PC-9 (cell line): ENCODE measurements at regions not wholly inside any gene's neighbourhood (a gene's known extent, or its start where the extent isn't known, plus 50 kb on each side); places are given as distances from the start of the nearest gene placed in this dataset.

Source experiments
- BruUV-seq: library from RNA; stranded (reverse); fragments of 400-500 nt; replicated peaks from 2 replicates; lab custom pipeline; 2021; lab: Mats Ljungman, UMichigan
- CTCF ChIA-PET: fragments of 300-600 bp; sonication (Branson Sonifier 250); formaldehyde crosslinking; loops from one replicate; lab custom pipeline; 2022; ENCODE audit warnings: antibody characterized with exemption; lab: Charles Lee
- POLR2A ChIA-PET: fragments of 300-600 bp; sonication (Branson Sonifier 250); formaldehyde crosslinking; loops from one replicate; lab custom pipeline; 2022; ENCODE audit warnings: antibody characterized with exemption; ENCODE audit not compliant: unreplicated experiment; lab: Charles Lee
- DNase-seq, 2 experiments: peaks; one replicate each; pipeline versions ENCODE4 v3.0.0 to v3.0.0-alpha.2; 2015 to 2022; ENCODE audit warnings: mixed read lengths in 1 of 2
- H2AFZ ChIP-seq: fragments of 200-600 bp; sonication (generic); 2 replicates; pipeline ENCODE4 v1.8.1; 2017; ENCODE audit warnings: antibody characterized with exemption
- H3F3A ChIP-seq: fragments of 200-600 bp; sonication (generic); 2 replicates; pipeline ENCODE4 v1.8.1; 2017; ENCODE audit warnings: antibody characterized with exemption, mild to moderate bottlenecking, low read depth; ENCODE audit not compliant: insufficient read depth
- H3K27ac ChIP-seq: fragments of 200-600 bp; sonication (generic); 2 replicates; pipeline ENCODE4 v1.6.1; 2016; ENCODE audit warnings: mixed run types
- H3K27me3 ChIP-seq: fragments of 200-600 bp; sonication (generic); 2 replicates; pipeline ENCODE4 v1.6.1; 2016; ENCODE audit warnings: low read depth, mixed run types; ENCODE audit not compliant: insufficient read depth
- H3K36me3 ChIP-seq: fragments of 200-600 bp; sonication (generic); 2 replicates; pipeline ENCODE4 v1.6.1; 2016; ENCODE audit warnings: low read depth, mixed run types
- H3K4me1 ChIP-seq: fragments of 200-600 bp; sonication (generic); replicated peaks from 2 replicates; pipeline ENCODE4 v1.6.1; 2016; ENCODE audit warnings: mixed run types; ENCODE audit not compliant: insufficient read depth
- H3K4me2 ChIP-seq: fragments of 200-600 bp; sonication (generic); 2 replicates; pipeline ENCODE4 v1.6.1; 2017; ENCODE audit warnings: mixed run types
- H3K4me3 ChIP-seq: fragments of 200-600 bp; sonication (generic); 2 replicates; pipeline ENCODE4 v1.6.1; 2016; ENCODE audit warnings: mixed run types
- H3K79me2 ChIP-seq: fragments of 200-600 bp; sonication (generic); 2 replicates; pipeline ENCODE4 v1.6.1; 2017; ENCODE audit warnings: low read depth, mixed run types
- H3K9me2 ChIP-seq: fragments of 200-600 bp; sonication (generic); 2 replicates; pipeline ENCODE4 v1.8.1; 2017; ENCODE audit warnings: mild to moderate bottlenecking; ENCODE audit not compliant: insufficient read depth
- H3K9me3 ChIP-seq: fragments of 200-600 bp; sonication (generic); 2 replicates; pipeline ENCODE4 v1.8.1; 2016; ENCODE audit warnings: low read depth; ENCODE audit not compliant: insufficient read depth
- H4K20me1 ChIP-seq: fragments of 200-600 bp; sonication (generic); 2 replicates; pipeline ENCODE4 v1.8.1; 2017; ENCODE audit not compliant: insufficient read depth
- CTCF ChIP-seq: fragments of 200-600 bp; sonication (generic); conservative IDR thresholded peaks from 2 replicates; pipeline ENCODE4 v1.6.1; 2017; ENCODE audit warnings: mixed run types, antibody characterized with exemption, mild to moderate bottlenecking, moderate library complexity
- EZH2 ChIP-seq: fragments of 200-600 bp; sonication (generic); IDR thresholded peaks from 2 replicates; pipeline ENCODE4 v1.8.0; 2017; ENCODE audit warnings: antibody characterized with exemption, low read depth
- intact Hi-C: fragments of 100-400 bp; cut with micrococcal nuclease; formaldehyde crosslinking; loops from one replicate; pipeline ENCODE4 v1.10.0; 2022; ENCODE audit not compliant: unreplicated experiment

- Histone ChIP-seq H2AFZ (no peak overlapping the region), H3K9me2 (no peaks in the 10 kb centered on the region), H3K4me3 (no peak overlapping the region), H3K4me1 (no peaks in the 10 kb centered on the region), H3K9me3 (no peaks in the 10 kb centered on the region), H3K79me2 (no peaks in the 10 kb centered on the region), H3F3A (no peaks in the 10 kb centered on the region), H3K4me2 (no peak overlapping the region), H4K20me1 (no peaks in the 10 kb centered on the region), H3K36me3 (no peaks in the 10 kb centered on the region), H3K27ac (no peak overlapping the region), H3K27me3 (0 out of 2 replicates have a peak, but pooled peaks cover 4% of the 10 kb centered on the region)
- no TSS peak for BruUV-seq
- CTCF ChIA-PET: no interaction called here
- POLR2A ChIA-PET: no interaction called here
- no peak for DNase-seq
- no peak for TF ChIP-seq CTCF
- TF ChIP-seq EZH2: no peak
- intact Hi-C loops: no loop called here
These were observed 61.3 kb upstream of the PLD5 start for GRCh38 chr1:242585616-242586359.

- CTCF ChIA-PET: no interaction called here
- intact Hi-C loops: no loop called here
- Histone ChIP-seq H3F3A (no peaks in the 10 kb centered on the region), H3K27me3 (0 out of 2 replicates have a peak, but pooled peaks cover 4% of the 10 kb centered on the region), H3K4me3 (no peak overlapping the region), H4K20me1 (no peaks in the 10 kb centered on the region), H2AFZ (no peak overlapping the region), H3K9me3 (no peaks in the 10 kb centered on the region), H3K4me1 (no peaks in the 10 kb centered on the region), H3K4me2 (no peak overlapping the region), H3K79me2 (no peaks in the 10 kb centered on the region), H3K9me2 (no peaks in the 10 kb centered on the region), H3K27ac (no peak overlapping the region), H3K36me3 (no peaks in the 10 kb centered on the region)
- no peak for DNase-seq
- no TSS peak for BruUV-seq
- TF ChIP-seq CTCF (no peak), EZH2 (no peak)
- POLR2A ChIA-PET: no interaction called here
These were observed 58.2 kb upstream of the PLD5 start for GRCh38 chr1:242582669-242583068.

GRCh38 chr1:242579528-242580235 is 55.2 kb upstream of the PLD5 start:
- Histone ChIP-seq H4K20me1 (no peaks in the 10 kb centered on the region), H3K27me3 (0 out of 2 replicates have a peak, but pooled peaks cover 4% of the 10 kb centered on the region), H3F3A (no peaks in the 10 kb centered on the region), H3K4me3 (no peak overlapping the region), H3K9me2 (no peaks in the 10 kb centered on the region), H3K79me2 (no peaks in the 10 kb centered on the region), H2AFZ (no peak overlapping the region), H3K4me2 (no peak overlapping the region), H3K4me1 (no peaks in the 10 kb centered on the region), H3K27ac (no peak overlapping the region), H3K9me3 (no peaks in the 10 kb centered on the region), H3K36me3 (no peaks in the 10 kb centered on the region)
- intact Hi-C loops: no loop called here
- ChIA-PET CTCF (no interaction called here), POLR2A (no interaction called here)
- BruUV-seq: no TSS peak
- no peak for TF ChIP-seq CTCF
- TF ChIP-seq EZH2: no peak
- no peak for DNase-seq
